CD14-positive monocyte (primary cell): ENCODE measurements at regions not wholly inside any gene's neighbourhood (a gene's known extent, or its start where the extent isn't known, plus 50 kb on each side); places are given as distances from the start of the nearest gene placed in this dataset.

ENCODE experiments used
- DNase-seq, 3 donors: peaks; one replicate each; pipeline ENCODE4 v3.0.0-alpha.2; 2011 to 2022
- H2AFZ ChIP-seq: 2 replicates; pipeline ENCODE4 v1.6.0; 2012; ENCODE audit warnings: mild to moderate bottlenecking, low read depth, low read length, inconsistent platforms; ENCODE audit not compliant: insufficient read depth, poor library complexity, severe bottlenecking
- H3K27ac ChIP-seq, 2 donors: 1 replicate in 1 of 2; 2 replicates in 1 of 2; pipeline ENCODE4 v1.5.1; 2012 to 2013; ENCODE audit warnings: low read length in 2 of 2, control low read depth in 1 of 2, inconsistent platforms in 1 of 2, low read depth in 1 of 2, mild to moderate bottlenecking in 1 of 2
- H3K27me3 ChIP-seq, 2 donors: one replicate each; pipeline versions ENCODE4 v1.6.0 to v1.6.1; 2011 to 2013; ENCODE audit warnings: low read length in 2 of 2; ENCODE audit not compliant: control insufficient read depth in 2 of 2, insufficient read depth in 2 of 2
- H3K36me3 ChIP-seq, 2 donors: replicated peaks in 1 of 2; 1 replicate in 1 of 2; 2 replicates in 1 of 2; pipeline versions ENCODE4 v1.5.1 to v1.6.1; 2012 to 2013; ENCODE audit warnings: low read length in 2 of 2, control low read depth in 1 of 2, inconsistent platforms in 1 of 2, mild to moderate bottlenecking in 1 of 2; ENCODE audit not compliant: insufficient read depth in 2 of 2, control insufficient read depth in 1 of 2
- H3K4me1 ChIP-seq, 2 donors: 1 replicate in 1 of 2; 2 replicates in 1 of 2; pipeline versions ENCODE4 v1.5.1 to v1.6.1; 2012 to 2013; ENCODE audit warnings: low read length in 2 of 2, control low read depth in 1 of 2, inconsistent platforms in 1 of 2, mild to moderate bottlenecking in 1 of 2, moderate library complexity in 1 of 2; ENCODE audit not compliant: insufficient read depth in 2 of 2, control insufficient read depth in 1 of 2
- H3K4me2 ChIP-seq: replicated peaks from 2 replicates; pipeline ENCODE3; 2012; ENCODE audit warnings: low read length, moderate library complexity, mild to moderate bottlenecking; ENCODE audit not compliant: poor library complexity, severe bottlenecking; ENCODE audit errors: extremely low read depth
- H3K4me3 ChIP-seq, 3 experiments: fragments of 200-600 bp in 1 of 3; sonication (generic) in 1 of 3; replicated peaks in 1 of 3; 1 replicate in 2 of 3; 2 replicates in 1 of 3; pipeline ENCODE4 v1.5.1; 2011 to 2013; ENCODE audit warnings: low read length in 3 of 3, mild to moderate bottlenecking in 3 of 3, control low read depth in 2 of 3, low read depth in 2 of 3, inconsistent platforms in 1 of 3, moderate library complexity in 1 of 3
- H3K79me2 ChIP-seq: 2 replicates; pipeline ENCODE4 v1.6.0; 2012; ENCODE audit warnings: mild to moderate bottlenecking, control low read depth, inconsistent platforms, low read length, moderate library complexity; ENCODE audit not compliant: insufficient read depth
- H3K9ac ChIP-seq: 2 replicates; pipeline ENCODE4 v1.6.0; 2017; ENCODE audit warnings: low read length, mild to moderate bottlenecking; ENCODE audit not compliant: insufficient read depth, poor library complexity, severe bottlenecking
- H3K9me3 ChIP-seq, 2 donors: replicated peaks in 1 of 2; 1 replicate in 1 of 2; 2 replicates in 1 of 2; pipeline versions ENCODE4 v1.5.1 to v1.6.1; 2012 to 2013; ENCODE audit warnings: low read length in 2 of 2, control low read depth in 1 of 2; ENCODE audit not compliant: control insufficient read depth in 1 of 2, insufficient read depth in 1 of 2
- H4K20me1 ChIP-seq: 2 replicates; pipeline ENCODE4 v1.6.0; 2012; ENCODE audit warnings: mild to moderate bottlenecking, low read length, control low read depth, moderate library complexity; ENCODE audit not compliant: insufficient read depth
- H3K27ac Mint-ChIP-seq, 7 donors: one replicate each; pipeline ENCODE4 v1.8.0; 2020; ENCODE audit warnings: mild to moderate bottlenecking in 7 of 7, mixed read lengths in 7 of 7, moderate library complexity in 6 of 7, inconsistent platforms in 2 of 7
- H3K27me3 Mint-ChIP-seq, 3 donors: one replicate each; pipeline ENCODE4 v1.8.0; 2021 to 2022; ENCODE audit warnings: low read depth in 3 of 3, mild to moderate bottlenecking in 3 of 3, mixed read lengths in 3 of 3, moderate library complexity in 3 of 3, inconsistent platforms in 1 of 3
- H3K36me3 Mint-ChIP-seq, 2 donors: one replicate each; pipeline ENCODE4 v1.8.0; 2020; ENCODE audit warnings: mixed read lengths in 2 of 2, inconsistent platforms in 1 of 2, mild to moderate bottlenecking in 1 of 2
- H3K4me1 Mint-ChIP-seq: one replicate; pipeline ENCODE4 v1.8.0; 2020; ENCODE audit warnings: mild to moderate bottlenecking, mixed read lengths
- H3K4me3 Mint-ChIP-seq, 2 donors: one replicate each; pipeline ENCODE4 v1.8.0; 2020; ENCODE audit warnings: mild to moderate bottlenecking in 2 of 2, mixed read lengths in 2 of 2, moderate library complexity in 1 of 2
- H3K9me3 Mint-ChIP-seq, 7 donors: one replicate each; pipeline ENCODE4 v1.8.0; 2020 to 2022; ENCODE audit warnings: mixed read lengths in 7 of 7, mild to moderate bottlenecking in 6 of 7, moderate library complexity in 6 of 7, inconsistent platforms in 2 of 7
- CTCF ChIP-seq: fragments of 200-600 bp; IDR thresholded peaks from one replicate; pipeline ENCODE4 v1.8.0; 2022; ENCODE audit warnings: antibody characterized with exemption, mild to moderate bottlenecking
- WGBS: methylation state at CpG from one replicate; pipeline ENCODE4 v1.1.5; 2013; ENCODE audit warnings: missing lambda C conversion rate; ENCODE audit not compliant: insufficient coverage; 5-methylcytosine and 5-hydroxymethylcytosine counted together
- intact Hi-C, 2 donors: fragments of 100-400 bp; cut with micrococcal nuclease; formaldehyde crosslinking; loops; one replicate each; pipeline versions ENCODE4 v1.15.0 to v1.15.1; 2023

- Histone ChIP-seq H3K9me3 (peaks cover 3% of the 10 kb centered on the region in 2 donors), H3K4me2 (no peak overlapping the region), H4K20me1 (no peaks in the 10 kb centered on the region), H3K36me3 (no peaks in the 10 kb centered on the region), H3K79me2 (no peaks in the 10 kb centered on the region), H3K4me3 (no peak overlapping the region), H2AFZ (no peak overlapping the region), H3K27me3 (no peaks in the 10 kb centered on the region), H3K4me1 (no peaks in the 10 kb centered on the region), H3K9ac (no peak overlapping the region), H3K27ac (no peak overlapping the region)
- peaks cover 0 to 6% (median 3%) of the 10 kb centered on the region in 7 donors for H3K9me3 Mint-ChIP-seq
- no CpG with 5 or more reads among the region's 1 CpG for whole genome bisulfite sequencing
- no peak for TF ChIP-seq CTCF
- no peaks in the 10 kb centered on the region for H3K36me3 Mint-ChIP-seq
- H3K27ac Mint-ChIP-seq: no peak overlapping the region
- H3K4me1 Mint-ChIP-seq: no peaks in the 10 kb centered on the region
- H3K4me3 Mint-ChIP-seq: no peak overlapping the region
- no peak for DNase-seq
- H3K27me3 Mint-ChIP-seq: peaks cover 0 to 1% (median 0%) of the 10 kb centered on the region in 3 donors
- intact Hi-C loops: no loop called here
Measured at GRCh38 chr18:65464361-65464760, 286.5 kb upstream of the CDH7 start.

- peaks cover 0 to 6% (median 2%) of the 10 kb centered on the region in 7 donors for H3K9me3 Mint-ChIP-seq
- Histone ChIP-seq H3K9me3 (no peaks in the 10 kb centered on the region), H3K4me2 (no peak overlapping the region), H3K27ac (no peak overlapping the region), H3K4me3 (no peak overlapping the region), H3K27me3 (no peaks in the 10 kb centered on the region), H3K79me2 (no peaks in the 10 kb centered on the region), H3K4me1 (no peaks in the 10 kb centered on the region), H2AFZ (no peak overlapping the region), H3K9ac (no peak overlapping the region), H4K20me1 (no peaks in the 10 kb centered on the region), H3K36me3 (no peaks in the 10 kb centered on the region)
- no CpG with 5 or more reads among the region's 3 CpGs for WGBS
- no peaks in the 10 kb centered on the region for H3K4me1 Mint-ChIP-seq
- H3K36me3 Mint-ChIP-seq: no peaks in the 10 kb centered on the region
- no peak overlapping the region for H3K27ac Mint-ChIP-seq
- TF ChIP-seq CTCF: no peak
- H3K4me3 Mint-ChIP-seq: no peak overlapping the region
- peaks cover 0 to 1% (median 0%) of the 10 kb centered on the region in 3 donors for H3K27me3 Mint-ChIP-seq
- DNase-seq: no peak
- intact Hi-C loops: no loop called here
Measured at GRCh38 chr18:65459741-65460140, 291.1 kb upstream of the CDH7 start.
